ENCODE measurements at regions not wholly inside any gene's neighbourhood (a gene's known extent, or its start where the extent isn't known, plus 50 kb on each side); places are given as distances from the start of the nearest gene placed in this dataset.

- DNase-seq (ENCODE audit: low spot score), result no peak
- peaks cover 0 to 4% (median 0%) of the 10 kb centered on the region in 4 donors for H3K36me3 ChIP-seq (ENCODE audit: control insufficient read depth in 4 of 4, insufficient read depth in 3 of 4, low read depth in 1 of 4, low read length in 3 of 4)
- H3K4me1 ChIP-seq (ENCODE audit: control insufficient read depth in 4 of 4, insufficient read depth in 4 of 4, low read length in 3 of 4), result no peaks in the 10 kb centered on the region
- no peak overlapping the region for H3K4me3 ChIP-seq (ENCODE audit: low read depth in 1 of 3, low read length in 3 of 3)
- no peak overlapping the region for H3K27ac ChIP-seq (ENCODE audit: low read depth in 1 of 2, low read length in 2 of 2)
- no peak overlapping the region for H3K9ac ChIP-seq (ENCODE audit: low read depth in 1 of 2, low read length in 2 of 2)
- no peaks in the 10 kb centered on the region for H3K27me3 ChIP-seq (ENCODE audit: control insufficient read depth in 4 of 4, insufficient read depth in 4 of 4, low read length in 3 of 4)
- TF ChIP-seq MAX (IDR thresholded peaks at IDR 0.05), result no peak
- TF ChIP-seq SP1 (IDR thresholded peaks at IDR 0.05), result no peak
- no peak for TF ChIP-seq CTCF (IDR thresholded peaks at IDR 0.05; ENCODE audit: low read depth, low read length, missing input control)
- TF ChIP-seq FOXA2 (IDR thresholded peaks at IDR 0.05), result no peak
- WGBS, result 95% methylated on average over 2 of the region's 2 CpGs
- H3K9me3 ChIP-seq (ENCODE audit: control insufficient read depth in 4 of 4, low read length in 3 of 4), result no peaks in the 10 kb centered on the region
Observed at GRCh38 chr7:11313801-11314200, 340.1 kb downstream of the PHF14 start.

- DNase-seq (ENCODE audit: low spot score), result no peak
Observed at GRCh38 chr7:11315666-11316258, 342.1 kb downstream of the PHF14 start.

More at GRCh38 chr7:11315666-11316258, 342.1 kb downstream of the PHF14 start:
- H3K27ac ChIP-seq (ENCODE audit: low read depth in 1 of 2, low read length in 2 of 2), result no peak overlapping the region
- no peak overlapping the region for H3K4me3 ChIP-seq (ENCODE audit: low read depth in 1 of 3, low read length in 3 of 3)
- no peaks in the 10 kb centered on the region for H3K27me3 ChIP-seq (ENCODE audit: control insufficient read depth in 4 of 4, insufficient read depth in 4 of 4, low read length in 3 of 4)
- no peaks in the 10 kb centered on the region for H3K4me1 ChIP-seq (ENCODE audit: control insufficient read depth in 4 of 4, insufficient read depth in 4 of 4, low read length in 3 of 4)
- peaks cover 0 to 4% (median 0%) of the 10 kb centered on the region in 4 donors for H3K36me3 ChIP-seq (ENCODE audit: control insufficient read depth in 4 of 4, insufficient read depth in 3 of 4, low read depth in 1 of 4, low read length in 3 of 4)
- H3K9ac ChIP-seq (ENCODE audit: low read depth in 1 of 2, low read length in 2 of 2), result no peak overlapping the region
- H3K9me3 ChIP-seq (ENCODE audit: control insufficient read depth in 4 of 4, low read length in 3 of 4), result no peaks in the 10 kb centered on the region
- 90% methylated on average over 3 of the region's 3 CpGs for WGBS
- TF ChIP-seq FOXA1 (IDR thresholded peaks at IDR 0.05) (no peak), GABPA (IDR thresholded peaks at IDR 0.05 in 1 of 2, conservative IDR thresholded peaks at IDR 0.05 in 1 of 2) (no peak), YY1 (IDR thresholded peaks at IDR 0.05) (no peak), NR2F2 (IDR thresholded peaks at IDR 0.05) (no peak), CTCF (IDR thresholded peaks at IDR 0.05; ENCODE audit: low read depth, low read length, missing input control) (no peak), ZBTB33 (IDR thresholded peaks at IDR 0.05) (no peak), SP1 (IDR thresholded peaks at IDR 0.05) (no peak), TAF1 (conservative IDR thresholded peaks at IDR 0.05) (no peak), REST (IDR thresholded peaks at IDR 0.05) (no peak), ATF3 (IDR thresholded peaks at IDR 0.05) (no peak)

All from liver (tissue), 8 donors.